KMS-11 (cell line): ENCODE measurements at regions not wholly inside any gene's neighbourhood (a gene's known extent, or its start where the extent isn't known, plus 50 kb on each side); places are given as distances from the start of the nearest gene placed in this dataset.
A peak's percentile ranks its signal among the peaks of the same experiment; 100 is the strongest.

ENCODE experiments used
- H2AFZ ChIP-seq: fragments of 200-600 bp; sonication (generic); 2 replicates; pipeline ENCODE4 v1.6.1; 2016; ENCODE audit warnings: antibody characterized with exemption, mixed run types, low read depth
- H3K27ac ChIP-seq: fragments of 200-600 bp; sonication (generic); 2 replicates; pipeline ENCODE4 v1.6.1; 2016; ENCODE audit warnings: mild to moderate bottlenecking, mixed run types
- H3K27me3 ChIP-seq: fragments of 200-600 bp; sonication (generic); 2 replicates; pipeline ENCODE4 v1.6.1; 2017; ENCODE audit warnings: mild to moderate bottlenecking, low read depth, mixed run types, moderate library complexity; ENCODE audit not compliant: insufficient read depth
- H3K36me3 ChIP-seq: fragments of 200-600 bp; sonication (generic); 2 replicates; pipeline ENCODE4 v1.6.1; 2017; ENCODE audit warnings: mild to moderate bottlenecking, mixed run types; ENCODE audit not compliant: insufficient read depth
- H3K4me1 ChIP-seq: fragments of 200-600 bp; sonication (generic); 2 replicates; pipeline ENCODE4 v1.6.1; 2016; ENCODE audit warnings: mild to moderate bottlenecking, low read depth, mixed run types; ENCODE audit not compliant: poor library complexity, severe bottlenecking
- H3K4me2 ChIP-seq: fragments of 200-600 bp; sonication (generic); 2 replicates; pipeline ENCODE4 v1.7.0; 2016; ENCODE audit warnings: mild to moderate bottlenecking, mixed run types
- H3K4me3 ChIP-seq: fragments of 200-600 bp; sonication (generic); IDR thresholded peaks from 2 replicates; pipeline ENCODE4 v1.6.1; 2017; ENCODE audit warnings: low read depth, low read length, mixed read lengths; ENCODE audit not compliant: insufficient read depth
- H3K79me2 ChIP-seq: fragments of 200-600 bp; sonication (generic); 2 replicates; pipeline ENCODE4 v1.6.1; 2016; ENCODE audit warnings: low read depth, mixed run types; ENCODE audit not compliant: insufficient read depth
- H3K9ac ChIP-seq: fragments of 200-600 bp; sonication (generic); 2 replicates; pipeline ENCODE4 v1.6.1; 2016; ENCODE audit warnings: mild to moderate bottlenecking, mixed run types
- H4K20me1 ChIP-seq: fragments of 200-600 bp; sonication (generic); 2 replicates; pipeline ENCODE4 v1.6.1; 2016; ENCODE audit warnings: mild to moderate bottlenecking, mixed run types; ENCODE audit not compliant: insufficient read depth
- TF ChIP-seq, protein P1 (sequence below): fragments of 200-600 bp; sonication (generic); conservative IDR thresholded peaks from 2 replicates; pipeline ENCODE4 v1.6.1; 2017; ENCODE audit warnings: low read depth, mild to moderate bottlenecking, antibody characterized with exemption, low read length, moderate library complexity, mixed read lengths

DNA sequence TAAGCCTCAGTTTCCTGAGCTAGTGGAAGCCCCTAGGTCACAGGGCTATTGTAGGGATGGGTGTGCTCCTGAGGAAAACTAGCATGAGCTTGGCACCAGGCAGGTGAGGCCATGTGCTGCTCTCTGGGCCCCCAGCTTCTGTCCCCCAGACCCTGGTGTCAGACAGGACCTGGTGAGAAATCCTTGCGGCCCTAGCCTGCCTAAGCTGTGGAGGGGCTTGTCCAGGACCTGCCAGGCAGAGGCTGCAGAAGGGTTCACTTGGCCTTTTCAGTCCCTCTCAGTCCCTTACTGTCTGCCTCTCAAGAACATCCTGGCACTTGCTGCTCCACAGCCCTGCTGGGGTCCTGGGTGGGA lies 58.4 kb downstream of the ZFP36L2 start:
- no peak overlapping the region for H3K4me3 ChIP-seq
- TF ChIP-seq, protein P1, sequence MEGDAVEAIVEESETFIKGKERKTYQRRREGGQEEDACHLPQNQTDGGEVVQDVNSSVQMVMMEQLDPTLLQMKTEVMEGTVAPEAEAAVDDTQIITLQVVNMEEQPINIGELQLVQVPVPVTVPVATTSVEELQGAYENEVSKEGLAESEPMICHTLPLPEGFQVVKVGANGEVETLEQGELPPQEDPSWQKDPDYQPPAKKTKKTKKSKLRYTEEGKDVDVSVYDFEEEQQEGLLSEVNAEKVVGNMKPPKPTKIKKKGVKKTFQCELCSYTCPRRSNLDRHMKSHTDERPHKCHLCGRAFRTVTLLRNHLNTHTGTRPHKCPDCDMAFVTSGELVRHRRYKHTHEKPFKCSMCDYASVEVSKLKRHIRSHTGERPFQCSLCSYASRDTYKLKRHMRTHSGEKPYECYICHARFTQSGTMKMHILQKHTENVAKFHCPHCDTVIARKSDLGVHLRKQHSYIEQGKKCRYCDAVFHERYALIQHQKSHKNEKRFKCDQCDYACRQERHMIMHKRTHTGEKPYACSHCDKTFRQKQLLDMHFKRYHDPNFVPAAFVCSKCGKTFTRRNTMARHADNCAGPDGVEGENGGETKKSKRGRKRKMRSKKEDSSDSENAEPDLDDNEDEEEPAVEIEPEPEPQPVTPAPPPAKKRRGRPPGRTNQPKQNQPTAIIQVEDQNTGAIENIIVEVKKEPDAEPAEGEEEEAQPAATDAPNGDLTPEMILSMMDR = no peak
- no peak overlapping the region for H3K9ac ChIP-seq
- no peak overlapping the region for H3K4me2 ChIP-seq
- H3K36me3 ChIP-seq = no peaks in the 10 kb centered on the region
- H3K79me2 ChIP-seq = no peaks in the 10 kb centered on the region
- no peak overlapping the region for H3K27ac ChIP-seq
- H2AFZ ChIP-seq = no peak overlapping the region
- no peaks in the 10 kb centered on the region for H4K20me1 ChIP-seq
- H3K27me3 ChIP-seq = no peaks in the 10 kb centered on the region
- H3K4me1 ChIP-seq = peaks cover 46% of the 10 kb centered on the region

DNA sequence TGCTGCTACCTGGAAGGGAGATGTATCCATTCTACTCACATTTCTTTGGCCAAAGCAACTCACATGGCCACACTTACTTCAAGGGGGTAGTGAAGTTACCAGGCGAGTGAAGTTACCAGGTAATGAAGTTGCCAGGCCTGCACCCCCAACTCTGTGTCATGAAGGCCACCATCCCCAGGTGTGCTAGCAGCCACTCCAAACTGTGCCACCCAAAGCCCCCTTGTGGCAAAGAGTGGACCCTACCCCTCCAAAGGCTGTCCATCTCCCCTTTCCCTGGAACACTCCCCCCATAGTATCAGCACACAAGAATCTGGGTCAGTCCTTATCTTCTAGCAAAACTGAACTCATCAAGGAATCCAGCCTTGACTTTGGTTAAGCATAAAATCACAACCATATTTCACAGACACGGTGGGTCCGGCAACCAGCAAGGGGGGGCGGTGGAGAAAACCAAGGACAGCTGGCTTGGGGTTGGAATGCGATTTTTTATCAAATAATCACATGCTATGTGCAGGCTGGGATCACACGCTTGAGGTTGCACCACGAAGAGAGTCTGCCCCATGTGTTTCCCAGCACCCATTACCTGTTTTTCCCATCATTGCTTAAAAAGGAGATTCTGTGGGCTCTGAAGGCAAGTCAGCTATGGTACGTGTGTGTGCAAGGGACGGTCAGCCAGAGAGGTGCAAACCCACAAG lies 60.9 kb downstream of the ZFP36L2 start:
- Histone ChIP-seq H3K4me2 (no peak overlapping the region), H3K4me3 (no peak overlapping the region), H3K9ac (no peak overlapping the region), H3K27me3 (no peaks in the 10 kb centered on the region), H3K27ac (no peak overlapping the region), H2AFZ (no peak overlapping the region), H3K79me2 (no peaks in the 10 kb centered on the region), H4K20me1 (no peaks in the 10 kb centered on the region), H3K36me3 (no peaks in the 10 kb centered on the region), H3K4me1 (peaks cover 50% of the 10 kb centered on the region)
- TF ChIP-seq, protein P1 = peak; percentile 40

DNA sequence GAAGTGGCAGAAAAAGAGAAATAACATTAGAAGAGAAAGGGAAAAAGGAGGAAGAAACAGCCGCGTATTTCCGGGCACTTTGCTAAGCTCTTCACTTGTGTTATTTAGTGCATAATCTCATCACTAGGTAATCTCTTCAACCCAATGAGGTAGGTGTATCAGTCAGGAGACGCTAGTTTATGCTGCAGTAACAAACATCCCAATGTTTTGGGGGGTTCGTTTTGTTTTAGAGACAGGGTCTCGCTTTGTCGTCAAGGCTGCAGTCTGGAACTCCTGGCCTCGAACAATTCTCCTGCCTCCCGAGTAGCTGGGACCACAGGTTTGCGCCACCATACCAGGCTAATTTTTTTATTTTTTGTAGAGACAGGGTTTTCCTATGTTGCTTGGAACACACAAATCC lies 61.7 kb downstream of the ZFP36L2 start:
- Histone ChIP-seq H2AFZ (no peak overlapping the region), H3K27me3 (no peaks in the 10 kb centered on the region), H3K79me2 (no peaks in the 10 kb centered on the region), H4K20me1 (no peaks in the 10 kb centered on the region), H3K36me3 (no peaks in the 10 kb centered on the region), H3K4me2 (no peak overlapping the region), H3K4me3 (no peak overlapping the region), H3K27ac (no peak overlapping the region), H3K9ac (no peak overlapping the region), H3K4me1 (peaks cover 50% of the 10 kb centered on the region)
- TF ChIP-seq, protein P1 = no peak

DNA sequence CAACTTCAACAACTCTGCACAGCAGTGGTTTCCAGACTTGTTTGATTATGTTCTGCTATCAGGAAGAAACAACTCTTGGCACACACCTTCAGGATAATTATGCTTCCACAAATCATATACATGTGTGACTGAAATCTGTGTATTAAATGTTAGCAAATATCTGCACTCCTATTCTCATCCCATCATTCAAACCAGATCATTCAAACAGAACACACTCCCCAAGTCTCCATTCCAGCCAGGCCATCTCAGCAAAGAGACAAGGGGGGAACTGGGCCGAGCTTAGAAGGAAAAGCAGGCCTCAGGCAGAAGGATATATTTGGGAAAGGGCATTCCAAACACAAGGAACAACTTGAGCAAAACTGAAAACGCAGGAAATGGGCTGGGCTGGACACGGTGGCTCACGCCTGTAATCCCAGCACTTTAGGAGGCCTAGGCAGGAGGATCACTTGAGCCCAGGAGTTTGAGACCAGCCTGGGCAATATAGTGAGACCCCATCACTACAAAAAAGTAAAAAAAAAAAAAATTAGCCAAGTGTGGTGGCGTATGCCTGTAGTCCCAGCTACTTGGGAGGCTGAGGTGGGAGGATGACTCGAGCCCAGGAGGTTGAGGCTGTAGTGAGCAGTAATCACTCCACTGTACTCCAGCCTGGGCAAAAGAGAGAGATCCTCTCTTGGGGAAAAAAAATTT lies 62.7 kb downstream of the ZFP36L2 start:
- Histone ChIP-seq H3K27ac (no peak overlapping the region), H3K36me3 (no peaks in the 10 kb centered on the region), H3K9ac (no peak overlapping the region), H3K4me1 (peaks cover 49% of the 10 kb centered on the region), H3K27me3 (no peaks in the 10 kb centered on the region), H3K79me2 (no peaks in the 10 kb centered on the region), H3K4me2 (no peak overlapping the region), H2AFZ (no peak overlapping the region), H3K4me3 (no peak overlapping the region), H4K20me1 (no peaks in the 10 kb centered on the region)
- TF ChIP-seq, protein P1 = no peak
